ENCODE measurements at regions not wholly inside any gene's neighbourhood (a gene's known extent, or its start where the extent isn't known, plus 50 kb on each side); places are given as distances from the start of the nearest gene placed in this dataset.

GRCh38 chr20:40322941-40323340 lies 366.1 kb downstream of the MAFB start:
- TF ChIP-seq CTCF (conservative IDR thresholded peaks at IDR 0.05 in 1 of 2, IDR thresholded peaks at IDR 0.05 in 1 of 2; ENCODE audit: extremely low read depth in 1 of 2, insufficient read depth in 1 of 2, low read depth in 1 of 2, low read length in 2 of 2) = no peak
- TF ChIP-seq EZH2 (IDR thresholded peaks at IDR 0.05; ENCODE audit: borderline replicate concordance, low read length) = no peak
